ENCODE measurements at regions not wholly inside any gene's neighbourhood (a gene's known extent, or its start where the extent isn't known, plus 50 kb on each side); places are given as distances from the start of the nearest gene placed in this dataset.

GRCh38 chr10:4527281-4527970 lies 298.6 kb upstream of the AKR1E2 start:
- no peak for TF ChIP-seq POLR2AphosphoS5 (IDR thresholded peaks at IDR 0.05)
- no peak for TF ChIP-seq CTCF (IDR thresholded peaks at IDR 0.05)
- TF ChIP-seq POLR2A (IDR thresholded peaks at IDR 0.05) = no peak
- no peak for TF ChIP-seq EP300 (IDR thresholded peaks at IDR 0.05; ENCODE audit: low read depth)
- 54 to 59% methylated on average over 4 to 7 of the region's 7 CpGs for WGBS, 2 donors (ENCODE audit: low coverage in 1 of 2)
- no peaks in the 10 kb centered on the region for H3K4me1 ChIP-seq
- no peak for DNase-seq
- H3K27me3 ChIP-seq = no peaks in the 10 kb centered on the region
- in situ Hi-C loops (cut with MboI; ENCODE audit: low pct_ligation_motif_present in 1 of 4, low pct_unique_long_range_greater_than_20kb in 1 of 4, low sequenced_read_pairs in 3 of 4) = no loop called here
- intact Hi-C loops (cut with DNase I; ENCODE audit: low total_unique reads) = no loop called here
- H3K27ac ChIP-seq = no peak overlapping the region
- no peaks in the 10 kb centered on the region for H3K9me3 ChIP-seq
- no peak overlapping the region for H3K4me3 ChIP-seq
- H3K36me3 ChIP-seq = no peaks in the 10 kb centered on the region

GRCh38 chr10:4526311-4526731 lies 299.7 kb upstream of the AKR1E2 start:
- Histone ChIP-seq H3K27me3 (no peaks in the 10 kb centered on the region), H3K9me3 (no peaks in the 10 kb centered on the region), H3K27ac (no peak overlapping the region), H3K4me1 (no peaks in the 10 kb centered on the region), H3K36me3 (no peaks in the 10 kb centered on the region), H3K4me3 (no peak overlapping the region)
- TF ChIP-seq EP300 (IDR thresholded peaks at IDR 0.05; ENCODE audit: low read depth) = no peak
- TF ChIP-seq CTCF (IDR thresholded peaks at IDR 0.05) = no peak
- TF ChIP-seq POLR2A (IDR thresholded peaks at IDR 0.05) = no peak
- TF ChIP-seq POLR2AphosphoS5 (IDR thresholded peaks at IDR 0.05) = no peak
- 65 to 73% methylated on average over 2 to 4 of the region's 4 CpGs for WGBS, 2 donors (ENCODE audit: low coverage in 1 of 2)
- intact Hi-C loops (cut with DNase I; ENCODE audit: low total_unique reads) (no loop called here), in situ Hi-C loops (cut with MboI; ENCODE audit: low pct_ligation_motif_present in 1 of 4, low pct_unique_long_range_greater_than_20kb in 1 of 4, low sequenced_read_pairs in 3 of 4) (no loop called here)
- no peak for DNase-seq

GRCh38 chr10:4525103-4525502 lies 300.9 kb upstream of the AKR1E2 start:
- WGBS, 2 donors (ENCODE audit: low coverage in 1 of 2) = 85% methylated on average over 1 of the region's 1 CpG; no CpG with 5 or more reads in 1 of the 2 donors
- Histone ChIP-seq H3K9me3 (no peaks in the 10 kb centered on the region), H3K27me3 (no peaks in the 10 kb centered on the region), H3K27ac (no peak overlapping the region), H3K4me1 (no peaks in the 10 kb centered on the region), H3K36me3 (no peaks in the 10 kb centered on the region), H3K4me3 (no peak overlapping the region)
- in situ Hi-C loops (cut with MboI; ENCODE audit: low pct_ligation_motif_present in 1 of 4, low pct_unique_long_range_greater_than_20kb in 1 of 4, low sequenced_read_pairs in 3 of 4) = no loop called here
- no peak for TF ChIP-seq CTCF (IDR thresholded peaks at IDR 0.05)
- no peak for TF ChIP-seq POLR2AphosphoS5 (IDR thresholded peaks at IDR 0.05)
- no peak for TF ChIP-seq POLR2A (IDR thresholded peaks at IDR 0.05)
- no peak for TF ChIP-seq EP300 (IDR thresholded peaks at IDR 0.05; ENCODE audit: low read depth)
- intact Hi-C loops (cut with DNase I; ENCODE audit: low total_unique reads) = no loop called here
- DNase-seq = no peak

- in situ Hi-C loops (cut with MboI; ENCODE audit: low pct_ligation_motif_present in 1 of 4, low pct_unique_long_range_greater_than_20kb in 1 of 4, low sequenced_read_pairs in 3 of 4) (loop anchor here in 3 of 4 donors (25.0 kb wide), 2 partner anchors 240 to 1310 kb away; no protein-coding TSS in a partner anchor), intact Hi-C loops (cut with DNase I; ENCODE audit: low total_unique reads) (no loop called here)
- TF ChIP-seq CTCF (IDR thresholded peaks at IDR 0.05) = no peak
- TF ChIP-seq POLR2A (IDR thresholded peaks at IDR 0.05) = no peak
- TF ChIP-seq POLR2AphosphoS5 (IDR thresholded peaks at IDR 0.05) = no peak
- no peak for TF ChIP-seq EP300 (IDR thresholded peaks at IDR 0.05; ENCODE audit: low read depth)
- H3K9me3 ChIP-seq = no peaks in the 10 kb centered on the region
- no peaks in the 10 kb centered on the region for H3K4me1 ChIP-seq
- no peaks in the 10 kb centered on the region for H3K27me3 ChIP-seq
- H3K4me3 ChIP-seq = no peak overlapping the region
- H3K36me3 ChIP-seq = no peaks in the 10 kb centered on the region
- H3K27ac ChIP-seq = no peak overlapping the region
- DNase-seq = no peak
- 85 to 91% methylated on average over 6 to 8 of the region's 8 CpGs for WGBS, 2 donors (ENCODE audit: low coverage in 1 of 2)
Measured at GRCh38 chr10:4522296-4523000, 303.6 kb upstream of the AKR1E2 start.
